Neural crest cell (in vitro differentiated cells): ENCODE measurements at regions not wholly inside any gene's neighbourhood (a gene's known extent, or its start where the extent isn't known, plus 50 kb on each side); places are given as distances from the start of the nearest gene placed in this dataset.

Source experiments
- DNase-seq: peaks from one replicate; pipeline ENCODE4 v3.0.0; 2021; ENCODE audit warnings: low read depth, mixed read lengths, low spot score
- H3K27ac Mint-ChIP-seq: one replicate; pipeline ENCODE4 v1.8.0; 2021; ENCODE audit warnings: mild to moderate bottlenecking, mixed read lengths; ENCODE audit not compliant: unreplicated experiment
- H3K27me3 Mint-ChIP-seq: 2 replicates; pipeline ENCODE4 v1.8.0; 2021; ENCODE audit warnings: low read depth, mild to moderate bottlenecking, mixed read lengths
- H3K36me3 Mint-ChIP-seq: 2 replicates; pipeline ENCODE4 v1.8.0; 2021; ENCODE audit warnings: low read depth, mild to moderate bottlenecking, mixed read lengths
- H3K4me1 Mint-ChIP-seq: 2 replicates; pipeline ENCODE4 v1.8.0; 2021; ENCODE audit warnings: mixed read lengths
- H3K4me3 Mint-ChIP-seq: one replicate; pipeline ENCODE4 v1.8.0; 2021; ENCODE audit warnings: mild to moderate bottlenecking, mixed read lengths
- H3K9me3 Mint-ChIP-seq: 2 replicates; pipeline ENCODE4 v1.8.0; 2021; ENCODE audit warnings: mixed read lengths
- CTCF ChIP-seq: fragments of 200-600 bp; sonication (generic); conservative IDR thresholded peaks from 2 replicates; pipeline ENCODE4 v1.5.0; 2021; ENCODE audit warnings: antibody characterized with exemption, mild to moderate bottlenecking

- H3K27me3 Mint-ChIP-seq, result no peaks in the 10 kb centered on the region
- H3K27ac Mint-ChIP-seq, result no peak overlapping the region
- no peaks in the 10 kb centered on the region for H3K4me1 Mint-ChIP-seq
- H3K4me3 Mint-ChIP-seq, result no peak overlapping the region
- no peak for DNase-seq
- no peaks in the 10 kb centered on the region for H3K9me3 Mint-ChIP-seq
- TF ChIP-seq CTCF, result no peak
- H3K36me3 Mint-ChIP-seq, result no peaks in the 10 kb centered on the region
These were observed 167.5 kb upstream of the DTNA start for GRCh38 chr18:34542625-34543024.

GRCh38 chr18:34543356-34543755, 166.7 kb upstream of the DTNA start:
- no peak overlapping the region for H3K27ac Mint-ChIP-seq

GRCh38 chr18:34543945-34544344, 166.2 kb upstream of the DTNA start:
- H3K27ac Mint-ChIP-seq, result no peak overlapping the region
- H3K9me3 Mint-ChIP-seq, result no peaks in the 10 kb centered on the region
- H3K4me3 Mint-ChIP-seq, result no peak overlapping the region
- H3K36me3 Mint-ChIP-seq, result no peaks in the 10 kb centered on the region
- no peaks in the 10 kb centered on the region for H3K27me3 Mint-ChIP-seq
- TF ChIP-seq CTCF, result no peak
- DNase-seq, result no peak
- peaks cover 5% of the 10 kb centered on the region for H3K4me1 Mint-ChIP-seq

More at GRCh38 chr18:34543356-34543755, 166.7 kb upstream of the DTNA start:
- Mint-ChIP-seq H3K4me3 (no peak overlapping the region), H3K4me1 (no peaks in the 10 kb centered on the region), H3K36me3 (no peaks in the 10 kb centered on the region), H3K9me3 (no peaks in the 10 kb centered on the region), H3K27me3 (no peaks in the 10 kb centered on the region)
- no peak for DNase-seq
- no peak for TF ChIP-seq CTCF

- Mint-ChIP-seq H3K4me3 (no peak overlapping the region), H3K36me3 (no peaks in the 10 kb centered on the region), H3K27me3 (no peaks in the 10 kb centered on the region), H3K4me1 (peaks cover 13% of the 10 kb centered on the region), H3K9me3 (no peaks in the 10 kb centered on the region), H3K27ac (no peak overlapping the region)
- DNase-seq, result no peak
- no peak for TF ChIP-seq CTCF
These were observed 165.2 kb upstream of the DTNA start for GRCh38 chr18:34544930-34545329.

- no peak for TF ChIP-seq CTCF
These were observed 161.8 kb upstream of the DTNA start for GRCh38 chr18:34548120-34548972.

More at GRCh38 chr18:34548120-34548972, 161.8 kb upstream of the DTNA start:
- Mint-ChIP-seq H3K4me3 (no peak overlapping the region), H3K9me3 (no peaks in the 10 kb centered on the region), H3K4me1 (peaks cover 13% of the 10 kb centered on the region), H3K27me3 (no peaks in the 10 kb centered on the region), H3K27ac (no peak overlapping the region), H3K36me3 (no peaks in the 10 kb centered on the region)
- no peak for DNase-seq
